ENCODE measurements at regions not wholly inside any gene's neighbourhood (a gene's known extent, or its start where the extent isn't known, plus 50 kb on each side); places are given as distances from the start of the nearest gene placed in this dataset.

DNA sequence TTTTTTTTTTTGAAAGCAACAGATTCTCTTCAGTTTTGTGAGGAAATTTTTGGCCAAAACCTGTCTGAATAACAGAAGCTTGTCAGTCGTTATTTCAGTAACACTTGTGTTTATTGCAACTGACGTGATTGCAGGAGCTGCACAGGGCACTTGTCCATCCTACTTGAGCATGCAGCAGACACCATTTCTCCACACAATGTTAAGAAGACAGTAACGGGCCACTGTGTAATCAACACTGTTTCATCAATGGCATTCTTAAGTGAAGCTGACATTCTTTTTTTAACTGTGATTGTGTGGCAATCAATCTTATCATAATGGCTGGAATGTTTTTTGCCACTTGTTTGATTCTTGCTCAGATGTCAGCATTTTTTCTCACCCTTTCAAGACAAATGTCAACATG, 50.1 kb upstream of the PIEZO2 start:
- Histone ChIP-seq H3K9me3 (ENCODE audit: control insufficient read depth in 2 of 2, low read length in 2 of 2) (no peaks in the 10 kb centered on the region), H3K4me3 (ENCODE audit: low read depth, low read length) (no peak overlapping the region), H3K4me1 (ENCODE audit: control insufficient read depth, insufficient read depth, low read length, poor library complexity, severe bottlenecking) (no peaks in the 10 kb centered on the region), H3K27ac (ENCODE audit: insufficient read depth, low read length, poor library complexity, severe bottlenecking) (no peak overlapping the region), H3K27me3 (ENCODE audit: control insufficient read depth, insufficient read depth, low read length) (no peaks in the 10 kb centered on the region), H3K36me3 (ENCODE audit: control insufficient read depth, insufficient read depth, low read length) (no peaks in the 10 kb centered on the region)
- Mint-ChIP-seq H3K36me3 (no peaks in the 10 kb centered on the region), H3K27me3 (no peaks in the 10 kb centered on the region), H3K27ac (no peak overlapping the region), H3K9me3 (no peaks in the 10 kb centered on the region), H3K4me1 (no peaks in the 10 kb centered on the region), H3K4me3 (no peak overlapping the region)
- ATAC-seq (ENCODE audit: low read depth in 2 of 2), result no peak
- no peak for DNase-seq
